ENCODE measurements at regions not wholly inside any gene's neighbourhood (a gene's known extent, or its start where the extent isn't known, plus 50 kb on each side); places are given as distances from the start of the nearest gene placed in this dataset.

DNA sequence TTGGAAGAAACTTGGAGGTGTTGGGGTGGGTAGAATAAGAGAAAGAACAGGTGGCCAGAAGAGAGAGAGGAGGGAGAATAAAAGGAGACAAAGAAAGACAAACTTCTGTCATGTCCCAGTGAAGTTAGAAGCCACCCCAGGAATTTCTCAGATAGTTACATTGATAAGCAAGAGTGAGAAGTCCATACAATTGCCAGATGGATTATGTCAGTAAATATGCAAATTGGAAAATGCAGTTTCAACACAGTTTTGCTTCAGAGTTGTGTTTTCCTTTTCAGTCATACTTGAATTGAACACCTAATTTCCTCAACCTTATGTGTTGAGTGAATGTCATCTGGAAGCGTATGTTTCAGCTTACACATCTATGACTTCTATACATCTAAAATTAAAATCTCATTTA, 139.2 kb downstream of the RXFP2 start:
- ATAC-seq (no peak), DNase-seq (ENCODE audit: low spot score) (no peak)
- Histone ChIP-seq H3F3A (replicated peaks; ENCODE audit: low read depth) (no peaks in the 10 kb centered on the region), H3K9me2 (ENCODE audit: insufficient read depth) (no peaks in the 10 kb centered on the region), H3K4me3 (no peak overlapping the region), H3K4me1 (ENCODE audit: insufficient read depth) (0 out of 2 replicates have a peak, but pooled peaks cover 4% of the 10 kb centered on the region), H3K4me2 (no peak overlapping the region), H3K79me2 (replicated peaks; ENCODE audit: insufficient read depth) (no peaks in the 10 kb centered on the region), H3K27ac (ENCODE audit: low read depth) (no peak overlapping the region), H2AFZ (no peak overlapping the region), H4K20me1 (replicated peaks; ENCODE audit: insufficient read depth) (no peaks in the 10 kb centered on the region), H3K27me3 (ENCODE audit: insufficient read depth) (no peaks in the 10 kb centered on the region), H3K36me3 (ENCODE audit: insufficient read depth) (no peaks in the 10 kb centered on the region)
- Mint-ChIP-seq H3K4me3 (no peak overlapping the region), H3K36me3 (ENCODE audit: low read depth) (no peaks in the 10 kb centered on the region), H3K27me3 (ENCODE audit: insufficient read depth, low read depth, poor library complexity) (no peaks in the 10 kb centered on the region), H3K9me3 (no peaks in the 10 kb centered on the region), H3K4me1 (peaks cover 3% of the 10 kb centered on the region; the same call in 2 of the 3 replicates), H3K27ac (no peak overlapping the region)
- TF ChIP-seq CREB1 (CRISPR knock-in tag; IDR thresholded peaks at IDR 0.05; ENCODE audit: low read depth) (no peak), ZNF331 (CRISPR knock-in tag; IDR thresholded peaks at IDR 0.05; ENCODE audit: low read depth) (no peak), EZH2 (IDR thresholded peaks at IDR 0.05; ENCODE audit: low read depth, unreplicated experiment) (no peak), STAT1 (IDR thresholded peaks at IDR 0.05; ENCODE audit: unreplicated experiment) (no peak), ZNF114 (CRISPR knock-in tag; IDR thresholded peaks at IDR 0.05) (no peak), POLR2AphosphoS5 (IDR thresholded peaks at IDR 0.05; ENCODE audit: low read depth) (no peak), JUNB (IDR thresholded peaks at IDR 0.05; ENCODE audit: unreplicated experiment) (no peak)
- TF ChIP-seq, protein P1, sequence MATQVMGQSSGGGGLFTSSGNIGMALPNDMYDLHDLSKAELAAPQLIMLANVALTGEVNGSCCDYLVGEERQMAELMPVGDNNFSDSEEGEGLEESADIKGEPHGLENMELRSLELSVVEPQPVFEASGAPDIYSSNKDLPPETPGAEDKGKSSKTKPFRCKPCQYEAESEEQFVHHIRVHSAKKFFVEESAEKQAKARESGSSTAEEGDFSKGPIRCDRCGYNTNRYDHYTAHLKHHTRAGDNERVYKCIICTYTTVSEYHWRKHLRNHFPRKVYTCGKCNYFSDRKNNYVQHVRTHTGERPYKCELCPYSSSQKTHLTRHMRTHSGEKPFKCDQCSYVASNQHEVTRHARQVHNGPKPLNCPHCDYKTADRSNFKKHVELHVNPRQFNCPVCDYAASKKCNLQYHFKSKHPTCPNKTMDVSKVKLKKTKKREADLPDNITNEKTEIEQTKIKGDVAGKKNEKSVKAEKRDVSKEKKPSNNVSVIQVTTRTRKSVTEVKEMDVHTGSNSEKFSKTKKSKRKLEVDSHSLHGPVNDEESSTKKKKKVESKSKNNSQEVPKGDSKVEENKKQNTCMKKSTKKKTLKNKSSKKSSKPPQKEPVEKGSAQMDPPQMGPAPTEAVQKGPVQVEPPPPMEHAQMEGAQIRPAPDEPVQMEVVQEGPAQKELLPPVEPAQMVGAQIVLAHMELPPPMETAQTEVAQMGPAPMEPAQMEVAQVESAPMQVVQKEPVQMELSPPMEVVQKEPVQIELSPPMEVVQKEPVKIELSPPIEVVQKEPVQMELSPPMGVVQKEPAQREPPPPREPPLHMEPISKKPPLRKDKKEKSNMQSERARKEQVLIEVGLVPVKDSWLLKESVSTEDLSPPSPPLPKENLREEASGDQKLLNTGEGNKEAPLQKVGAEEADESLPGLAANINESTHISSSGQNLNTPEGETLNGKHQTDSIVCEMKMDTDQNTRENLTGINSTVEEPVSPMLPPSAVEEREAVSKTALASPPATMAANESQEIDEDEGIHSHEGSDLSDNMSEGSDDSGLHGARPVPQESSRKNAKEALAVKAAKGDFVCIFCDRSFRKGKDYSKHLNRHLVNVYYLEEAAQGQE (IDR thresholded peaks at IDR 0.05; ENCODE audit: unreplicated experiment) = no peak
- TF ChIP-seq, protein P2, sequence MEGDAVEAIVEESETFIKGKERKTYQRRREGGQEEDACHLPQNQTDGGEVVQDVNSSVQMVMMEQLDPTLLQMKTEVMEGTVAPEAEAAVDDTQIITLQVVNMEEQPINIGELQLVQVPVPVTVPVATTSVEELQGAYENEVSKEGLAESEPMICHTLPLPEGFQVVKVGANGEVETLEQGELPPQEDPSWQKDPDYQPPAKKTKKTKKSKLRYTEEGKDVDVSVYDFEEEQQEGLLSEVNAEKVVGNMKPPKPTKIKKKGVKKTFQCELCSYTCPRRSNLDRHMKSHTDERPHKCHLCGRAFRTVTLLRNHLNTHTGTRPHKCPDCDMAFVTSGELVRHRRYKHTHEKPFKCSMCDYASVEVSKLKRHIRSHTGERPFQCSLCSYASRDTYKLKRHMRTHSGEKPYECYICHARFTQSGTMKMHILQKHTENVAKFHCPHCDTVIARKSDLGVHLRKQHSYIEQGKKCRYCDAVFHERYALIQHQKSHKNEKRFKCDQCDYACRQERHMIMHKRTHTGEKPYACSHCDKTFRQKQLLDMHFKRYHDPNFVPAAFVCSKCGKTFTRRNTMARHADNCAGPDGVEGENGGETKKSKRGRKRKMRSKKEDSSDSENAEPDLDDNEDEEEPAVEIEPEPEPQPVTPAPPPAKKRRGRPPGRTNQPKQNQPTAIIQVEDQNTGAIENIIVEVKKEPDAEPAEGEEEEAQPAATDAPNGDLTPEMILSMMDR (conservative IDR thresholded peaks at IDR 0.05; ENCODE audit: low read depth in 2 of 2) = no peak

DNA sequence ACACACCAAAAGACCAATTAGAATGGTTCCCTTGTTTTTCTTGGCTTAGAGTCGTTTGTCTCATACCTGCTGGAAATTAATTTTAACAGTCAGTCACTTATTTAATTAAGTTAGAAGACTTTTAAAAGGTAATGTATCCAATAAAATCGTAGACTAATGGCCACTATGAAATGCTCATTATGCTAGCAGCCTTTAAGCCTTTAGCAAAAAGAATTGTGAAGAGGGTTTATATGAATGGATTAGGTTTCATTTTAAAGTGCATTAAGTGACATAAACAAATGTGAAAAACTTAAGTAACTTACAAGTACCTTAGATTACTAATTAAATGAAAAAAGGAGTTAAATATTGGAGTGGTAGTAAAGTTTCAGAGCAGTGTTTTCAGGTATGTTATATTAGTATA, 139.6 kb downstream of the RXFP2 start:
- no peaks in the 10 kb centered on the region for H3K79me2 ChIP-seq (replicated peaks; ENCODE audit: insufficient read depth)
- ATAC-seq (no peak), DNase-seq (ENCODE audit: low spot score) (no peak)
- H2AFZ ChIP-seq = no peak overlapping the region
- H3K36me3 Mint-ChIP-seq (ENCODE audit: low read depth) = no peaks in the 10 kb centered on the region
- no peaks in the 10 kb centered on the region for H3K27me3 Mint-ChIP-seq (ENCODE audit: insufficient read depth, low read depth, poor library complexity)
- H3K4me1 ChIP-seq (ENCODE audit: insufficient read depth) = no peaks in the 10 kb centered on the region
- H3K4me1 Mint-ChIP-seq = no peaks in the 10 kb centered on the region
- H3K9me3 Mint-ChIP-seq = no peaks in the 10 kb centered on the region
- no peaks in the 10 kb centered on the region for H3K27me3 ChIP-seq (ENCODE audit: insufficient read depth)
- H3K36me3 ChIP-seq (ENCODE audit: insufficient read depth) = no peaks in the 10 kb centered on the region
- H3K4me3 Mint-ChIP-seq = no peak overlapping the region
- no peaks in the 10 kb centered on the region for H4K20me1 ChIP-seq (replicated peaks; ENCODE audit: insufficient read depth)
- no peaks in the 10 kb centered on the region for H3F3A ChIP-seq (replicated peaks; ENCODE audit: low read depth)
- H3K27ac Mint-ChIP-seq = no peak overlapping the region
- H3K4me2 ChIP-seq = no peak overlapping the region
- H3K9me2 ChIP-seq (ENCODE audit: insufficient read depth) = no peaks in the 10 kb centered on the region
- no peak overlapping the region for H3K27ac ChIP-seq (ENCODE audit: low read depth)
- H3K4me3 ChIP-seq = no peak overlapping the region
- TF ChIP-seq ZNF331 (CRISPR knock-in tag; IDR thresholded peaks at IDR 0.05; ENCODE audit: low read depth) = no peak
- TF ChIP-seq, protein P3, sequence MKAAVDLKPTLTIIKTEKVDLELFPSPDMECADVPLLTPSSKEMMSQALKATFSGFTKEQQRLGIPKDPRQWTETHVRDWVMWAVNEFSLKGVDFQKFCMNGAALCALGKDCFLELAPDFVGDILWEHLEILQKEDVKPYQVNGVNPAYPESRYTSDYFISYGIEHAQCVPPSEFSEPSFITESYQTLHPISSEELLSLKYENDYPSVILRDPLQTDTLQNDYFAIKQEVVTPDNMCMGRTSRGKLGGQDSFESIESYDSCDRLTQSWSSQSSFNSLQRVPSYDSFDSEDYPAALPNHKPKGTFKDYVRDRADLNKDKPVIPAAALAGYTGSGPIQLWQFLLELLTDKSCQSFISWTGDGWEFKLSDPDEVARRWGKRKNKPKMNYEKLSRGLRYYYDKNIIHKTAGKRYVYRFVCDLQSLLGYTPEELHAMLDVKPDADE (IDR thresholded peaks at IDR 0.05) = no peak
- TF ChIP-seq, protein P2 (conservative IDR thresholded peaks at IDR 0.05; ENCODE audit: low read depth in 2 of 2) = no peak

Measured in GM23338 (cell line).